ENCODE measurements at regions not wholly inside any gene's neighbourhood (a gene's known extent, or its start where the extent isn't known, plus 50 kb on each side); places are given as distances from the start of the nearest gene placed in this dataset.
A peak's percentile ranks its signal among the peaks of the same experiment; 100 is the strongest.
"Not testable (repeated sequence)": the region's sequence is repeated elsewhere in the genome, so short reads cannot be mapped to it uniquely, and the experiment has no call there.

GRCh38 chr5:125052584-125052983 lies 306.1 kb upstream of the ZNF608 start:
- DNase-seq = no peak

- no peak for DNase-seq
These were observed 306.7 kb upstream of the ZNF608 start for GRCh38 chr5:125053179-125053578.

- DNase-seq = no peak
These were observed 307.7 kb upstream of the ZNF608 start for GRCh38 chr5:125054146-125054545.

- peak; percentile 39 for DNase-seq
These were observed 310.4 kb upstream of the ZNF608 start for GRCh38 chr5:125056671-125057485.

- DNase-seq = peak; percentile 75
These were observed 311.7 kb upstream of the ZNF608 start for GRCh38 chr5:125057912-125058826.

GRCh38 chr5:125059255-125060002 lies 313.0 kb upstream of the ZNF608 start:
- peak; percentile 40 for DNase-seq

GRCh38 chr5:125061726-125062125 lies 315.3 kb upstream of the ZNF608 start:
- no peak for DNase-seq

- DNase-seq = peak; percentile 44
These were observed 318.4 kb upstream of the ZNF608 start for GRCh38 chr5:125064621-125065438.

- DNase-seq = peak; percentile 15
These were observed 319.3 kb upstream of the ZNF608 start for GRCh38 chr5:125065741-125066140.

GRCh38 chr5:125070961-125071360 lies 324.5 kb upstream of the ZNF608 start:
- DNase-seq = no peak

- no peak for DNase-seq
These were observed 326.7 kb upstream of the ZNF608 start for GRCh38 chr5:125073090-125073489.

GRCh38 chr5:125075567-125075966 lies 329.1 kb upstream of the ZNF608 start:
- no peak for DNase-seq

- not testable (repeated sequence) for DNase-seq
These were observed 332.6 kb upstream of the ZNF608 start for GRCh38 chr5:125079028-125079427.

- no peak for DNase-seq
These were observed 334.7 kb upstream of the ZNF608 start for GRCh38 chr5:125081101-125081500.

- peak; percentile 51 for DNase-seq
These were observed 337.5 kb upstream of the ZNF608 start for GRCh38 chr5:125083981-125084380.

- DNase-seq = no peak
These were observed 339.5 kb upstream of the ZNF608 start for GRCh38 chr5:125085797-125086505.

- DNase-seq = no peak
These were observed 342.2 kb upstream of the ZNF608 start for GRCh38 chr5:125088522-125089105.

- not testable (repeated sequence) for DNase-seq
These were observed 345.7 kb upstream of the ZNF608 start for GRCh38 chr5:125092138-125092537.

- DNase-seq = no peak
These were observed 347.3 kb upstream of the ZNF608 start for GRCh38 chr5:125093776-125094175.

- no peak for DNase-seq
These were observed 353.9 kb upstream of the ZNF608 start for GRCh38 chr5:125100342-125100741.

GRCh38 chr5:125100951-125101350 lies 354.5 kb upstream of the ZNF608 start:
- DNase-seq = no peak

Data from eye (tissue), 1 donor.